GM10248 (cell line): ENCODE measurements at regions not wholly inside any gene's neighbourhood (a gene's known extent, or its start where the extent isn't known, plus 50 kb on each side); places are given as distances from the start of the nearest gene placed in this dataset.

Experiments
- CTCF ChIA-PET: fragments of 300-600 bp; sonication (Branson Sonifier 250); formaldehyde crosslinking; extraction: SDS; loops from one replicate; lab custom pipeline; 2021; ENCODE audit warnings: antibody characterized with exemption; lab: Yijun Ruan, JAX
- POLR2A ChIA-PET: fragments of 350-650 bp; sonication (Branson Sonifier 250); formaldehyde crosslinking; extraction: SDS; loops from one replicate; lab custom pipeline; 2020; ENCODE audit warnings: antibody characterized with exemption; lab: Yijun Ruan, JAX
- DNase-seq: peaks from one replicate; pipeline ENCODE4 v3.0.0; 2012; ENCODE audit errors: extremely low spot score
- CTCF ChIP-seq: IDR thresholded peaks from 2 replicates; pipeline ENCODE4 v1.5.1; 2012; ENCODE audit warnings: mild to moderate bottlenecking, low read depth; ENCODE audit errors: extremely low read depth, missing control alignments, control extremely low read depth

DNA sequence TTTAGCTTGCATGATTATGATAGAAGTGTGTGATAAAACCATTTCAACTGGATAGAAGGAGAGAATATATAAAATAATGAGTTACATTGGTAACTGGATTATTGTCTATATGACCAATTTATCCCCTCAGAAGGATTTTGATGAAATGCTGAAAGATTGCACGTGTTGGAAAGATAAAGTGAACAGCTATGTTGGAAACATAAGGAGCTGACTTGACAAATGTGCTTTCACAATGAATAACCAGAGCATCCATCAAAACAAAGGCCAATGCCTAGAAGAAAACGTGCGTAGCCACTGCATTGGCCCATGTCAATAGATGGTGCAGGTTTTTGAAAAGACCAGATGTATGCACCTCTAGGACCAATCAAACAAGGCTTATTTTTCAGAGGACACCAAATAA is 168.8 kb downstream of the TMEM200A start:
- CTCF ChIA-PET, result interaction anchor here (1.0 to 1.6 kb wide), 4 partner anchors 8 to 48 kb away, joined by 3 to 5 read pairs (median 3); no protein-coding TSS in a partner anchor
- TF ChIP-seq CTCF, result no peak
- POLR2A ChIA-PET, result no interaction called here
- DNase-seq, result no peak

GRCh38 chr6:130535242-130535641 is 169.4 kb downstream of the TMEM200A start:
- DNase-seq, result no peak
- ChIA-PET POLR2A (no interaction called here), CTCF (interaction anchor here (1.0 to 1.6 kb wide), 4 partner anchors 8 to 47 kb away, joined by 3 to 5 read pairs (median 3); no protein-coding TSS in a partner anchor)
- TF ChIP-seq CTCF, result no peak

DNA sequence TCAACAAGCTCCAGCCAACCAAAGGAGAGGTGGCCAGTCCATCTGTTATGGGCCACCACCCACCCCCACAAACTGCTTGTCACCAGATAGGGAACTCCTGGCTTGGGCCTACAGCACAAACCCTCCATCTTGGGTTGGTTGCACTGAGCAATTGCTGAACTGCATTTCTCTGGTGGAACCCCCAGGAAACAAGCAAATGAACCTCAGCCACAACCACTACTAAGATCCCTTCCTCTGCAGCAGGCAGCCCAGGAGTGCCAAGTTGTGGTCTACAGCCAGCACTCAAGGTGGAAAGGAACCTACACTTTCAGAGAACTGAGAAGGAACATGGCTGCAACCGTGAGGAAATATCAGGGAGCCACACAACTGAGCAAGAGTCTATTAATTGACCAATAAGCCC is 171.6 kb downstream of the TMEM200A start:
- TF ChIP-seq CTCF, result no peak
- POLR2A ChIA-PET, result no interaction called here
- CTCF ChIA-PET, result interaction anchor here (1.3 kb wide), 1 partner anchor 14 kb away, joined by 3 read pairs; no protein-coding TSS in a partner anchor
- no peak for DNase-seq

DNA sequence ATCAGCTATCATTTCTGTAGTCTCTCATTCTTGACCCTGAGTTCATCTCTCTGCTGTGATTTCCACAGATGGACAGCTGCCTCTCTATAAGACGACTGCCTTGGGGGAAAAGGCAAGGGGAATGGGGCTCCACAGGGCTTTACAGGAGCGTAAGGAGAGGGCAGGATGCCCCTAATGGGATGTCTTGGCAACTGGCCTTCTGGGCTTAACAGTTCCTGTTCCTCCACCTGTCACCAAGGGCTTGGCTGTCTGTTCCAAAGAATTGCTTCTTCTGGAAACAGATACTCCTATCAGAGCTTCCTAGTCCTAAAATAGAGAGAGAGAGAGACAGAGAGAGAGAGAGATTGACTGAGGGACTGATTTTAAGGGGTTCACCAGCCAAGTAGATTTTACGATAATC is 181.9 kb downstream of the TMEM200A start:
- CTCF ChIA-PET, result interaction anchor here (1.0 kb wide), 1 partner anchor 8 kb away, joined by 3 read pairs; no protein-coding TSS in a partner anchor
- no peak for DNase-seq
- TF ChIP-seq CTCF, result no peak

DNA sequence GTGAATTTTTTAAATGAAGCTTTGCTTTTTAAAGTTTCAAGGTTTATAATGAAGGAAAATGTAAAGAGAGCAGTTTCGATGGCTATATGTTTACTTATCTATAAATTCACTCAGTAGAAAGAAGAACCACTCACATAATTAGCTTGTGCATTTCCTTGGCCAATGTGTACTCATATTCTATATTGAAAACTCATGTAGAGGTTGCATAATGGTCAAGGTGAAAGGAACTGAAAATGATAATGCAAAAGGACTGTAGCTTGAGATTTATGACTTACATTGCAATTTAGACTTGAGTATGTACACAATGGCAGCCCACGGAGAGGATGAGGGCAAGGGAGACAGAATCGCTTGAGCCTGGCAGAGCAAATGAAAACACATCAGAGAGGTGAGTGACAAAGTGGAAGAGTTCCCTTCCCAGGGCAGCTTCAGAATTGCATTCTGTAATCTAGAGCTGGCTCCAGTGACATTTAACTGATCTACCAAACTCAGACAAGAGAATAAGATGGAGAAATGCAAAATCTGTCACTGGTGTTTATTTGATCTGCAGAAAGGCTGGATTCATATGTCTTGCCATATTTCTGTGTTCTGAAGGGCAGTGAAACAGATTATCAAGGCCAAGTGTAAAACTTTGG is 191.8 kb downstream of the TMEM200A start:
- TF ChIP-seq CTCF, result no peak
- ChIA-PET POLR2A (no interaction called here), CTCF (interaction anchor here (1.0 kb wide), 1 partner anchor 34 kb away, joined by 3 read pairs; no protein-coding TSS in a partner anchor)
- no peak for DNase-seq

More for the DNA sequence above, 181.9 kb downstream of the TMEM200A start:
- POLR2A ChIA-PET, result no interaction called here

DNA sequence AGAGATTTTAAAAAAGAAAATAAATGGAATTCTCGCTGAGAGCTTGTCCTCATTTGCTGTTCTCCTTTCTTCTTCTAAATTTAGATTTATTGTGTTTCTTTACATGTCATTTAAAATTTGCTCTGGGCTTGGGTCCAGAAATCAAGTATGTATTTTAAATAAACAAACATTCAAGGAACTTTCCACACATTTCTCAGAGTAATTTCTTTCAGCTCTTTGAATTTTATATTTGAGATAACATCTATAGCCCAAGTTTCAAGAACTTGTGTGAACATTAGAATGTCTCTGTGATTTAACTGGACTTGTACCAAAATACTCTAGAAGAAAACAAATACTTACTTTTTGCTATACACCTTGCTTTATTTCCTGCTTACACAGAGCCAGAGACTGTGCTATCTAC is 192.3 kb downstream of the TMEM200A start:
- no peak for TF ChIP-seq CTCF
- DNase-seq, result no peak
- ChIA-PET CTCF (interaction anchor here (1.0 kb wide), 1 partner anchor 34 kb away, joined by 3 read pairs; no protein-coding TSS in a partner anchor), POLR2A (no interaction called here)

GRCh38 chr6:130559166-130559565 is 193.3 kb downstream of the TMEM200A start:
- DNase-seq, result no peak
- TF ChIP-seq CTCF, result no peak
- ChIA-PET CTCF (no interaction called here), POLR2A (no interaction called here)
